ENCODE measurements at regions not wholly inside any gene's neighbourhood (a gene's known extent, or its start where the extent isn't known, plus 50 kb on each side); places are given as distances from the start of the nearest gene placed in this dataset.

DNA sequence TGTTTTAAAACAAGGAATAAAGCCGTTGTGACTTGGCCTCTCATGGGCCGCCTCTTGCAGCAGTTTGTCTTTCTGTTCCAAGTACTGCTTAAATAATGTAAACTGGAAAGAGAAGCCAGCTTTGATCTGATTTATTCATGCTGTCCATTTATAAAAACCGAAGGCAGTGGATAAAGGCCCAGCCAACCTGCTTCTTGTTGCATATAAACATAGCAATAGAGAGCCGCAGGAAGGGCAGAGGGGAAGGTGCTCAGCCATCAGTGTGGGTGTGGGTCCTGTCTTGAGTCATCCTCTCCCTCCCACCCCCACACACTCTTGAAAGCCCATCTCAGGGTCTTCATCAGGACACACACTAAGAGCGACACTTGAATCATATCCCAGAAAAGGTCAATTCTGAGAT, 187.9 kb upstream of the FAM9B start:
- ChIA-PET CTCF (no interaction called here), POLR2A (no interaction called here)
- Histone ChIP-seq H3K27ac (ENCODE audit: low read depth, low read length) (no peak overlapping the region), H3K4me3 (ENCODE audit: low read depth, low read length) (no peak overlapping the region), H3K27me3 (ENCODE audit: control insufficient read depth, insufficient read depth, low read length) (no peaks in the 10 kb centered on the region), H3K9me3 (ENCODE audit: control insufficient read depth, insufficient read depth, low read length) (no peaks in the 10 kb centered on the region; the same call in 1 of the 2 replicates)
- TF ChIP-seq, protein P1, sequence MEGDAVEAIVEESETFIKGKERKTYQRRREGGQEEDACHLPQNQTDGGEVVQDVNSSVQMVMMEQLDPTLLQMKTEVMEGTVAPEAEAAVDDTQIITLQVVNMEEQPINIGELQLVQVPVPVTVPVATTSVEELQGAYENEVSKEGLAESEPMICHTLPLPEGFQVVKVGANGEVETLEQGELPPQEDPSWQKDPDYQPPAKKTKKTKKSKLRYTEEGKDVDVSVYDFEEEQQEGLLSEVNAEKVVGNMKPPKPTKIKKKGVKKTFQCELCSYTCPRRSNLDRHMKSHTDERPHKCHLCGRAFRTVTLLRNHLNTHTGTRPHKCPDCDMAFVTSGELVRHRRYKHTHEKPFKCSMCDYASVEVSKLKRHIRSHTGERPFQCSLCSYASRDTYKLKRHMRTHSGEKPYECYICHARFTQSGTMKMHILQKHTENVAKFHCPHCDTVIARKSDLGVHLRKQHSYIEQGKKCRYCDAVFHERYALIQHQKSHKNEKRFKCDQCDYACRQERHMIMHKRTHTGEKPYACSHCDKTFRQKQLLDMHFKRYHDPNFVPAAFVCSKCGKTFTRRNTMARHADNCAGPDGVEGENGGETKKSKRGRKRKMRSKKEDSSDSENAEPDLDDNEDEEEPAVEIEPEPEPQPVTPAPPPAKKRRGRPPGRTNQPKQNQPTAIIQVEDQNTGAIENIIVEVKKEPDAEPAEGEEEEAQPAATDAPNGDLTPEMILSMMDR (IDR thresholded peaks at IDR 0.05; ENCODE audit: low read depth, low read length): no peak
- no peak for DNase-seq (ENCODE audit: low read depth, low spot score)

DNA sequence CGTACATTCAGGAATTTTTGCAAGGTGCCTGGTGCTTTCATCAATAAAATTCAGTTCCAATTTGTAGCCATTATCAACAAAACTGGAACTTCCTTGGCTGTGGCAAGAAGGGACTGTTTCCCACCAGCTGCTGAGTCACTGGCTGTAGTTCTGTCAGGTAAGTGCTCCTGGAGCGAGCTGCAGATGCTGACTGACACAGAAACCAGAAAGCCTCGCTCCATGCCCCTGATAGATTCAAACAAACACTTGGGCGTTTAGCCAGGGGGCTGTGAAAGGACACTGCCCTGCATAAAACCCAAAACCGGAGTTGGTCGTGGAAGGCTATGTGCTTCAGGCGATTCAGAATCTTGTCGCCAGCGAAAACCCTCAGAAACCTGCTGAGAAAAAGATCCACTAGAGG, 188.4 kb upstream of the FAM9B start:
- DNase-seq (ENCODE audit: low read depth, low spot score): no peak
- ChIA-PET POLR2A (no interaction called here), CTCF (no interaction called here)
- Histone ChIP-seq H3K27ac (ENCODE audit: low read depth, low read length) (no peak overlapping the region), H3K27me3 (ENCODE audit: control insufficient read depth, insufficient read depth, low read length) (no peaks in the 10 kb centered on the region), H3K9me3 (ENCODE audit: control insufficient read depth, insufficient read depth, low read length) (no peaks in the 10 kb centered on the region; the same call in 1 of the 2 replicates), H3K4me3 (ENCODE audit: low read depth, low read length) (no peak overlapping the region)
- TF ChIP-seq, protein P1 (IDR thresholded peaks at IDR 0.05; ENCODE audit: low read depth, low read length): no peak

DNA sequence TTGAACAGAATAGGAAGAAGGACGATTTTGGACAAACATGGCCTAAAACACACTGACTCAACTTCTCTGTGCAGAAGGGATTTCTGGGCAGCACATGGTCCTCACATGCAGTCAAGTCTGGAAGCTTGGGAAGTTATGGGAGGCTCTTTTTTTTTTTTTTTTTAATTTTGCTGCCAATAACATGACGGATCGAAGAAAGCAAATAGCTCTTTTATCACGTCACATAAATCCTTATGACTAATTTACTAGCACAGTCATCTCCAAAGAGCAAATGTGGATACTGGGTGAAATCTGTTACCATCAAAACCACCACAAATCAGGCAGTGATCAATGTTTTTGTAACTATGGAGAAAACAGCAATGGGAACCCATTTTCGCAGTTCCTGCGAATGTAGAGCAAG, 193.3 kb upstream of the FAM9B start:
- TF ChIP-seq, protein P1 (IDR thresholded peaks at IDR 0.05; ENCODE audit: low read depth, low read length): no peak
- ChIA-PET POLR2A (no interaction called here), CTCF (no interaction called here)
- DNase-seq (ENCODE audit: low read depth, low spot score): no peak
- no peak overlapping the region for H3K4me3 ChIP-seq (ENCODE audit: low read depth, low read length)
- no peak overlapping the region for H3K27ac ChIP-seq (ENCODE audit: low read depth, low read length)
- no peaks in the 10 kb centered on the region for H3K27me3 ChIP-seq (ENCODE audit: control insufficient read depth, insufficient read depth, low read length)
- no peaks in the 10 kb centered on the region for H3K9me3 ChIP-seq (ENCODE audit: control insufficient read depth, insufficient read depth, low read length)

DNA sequence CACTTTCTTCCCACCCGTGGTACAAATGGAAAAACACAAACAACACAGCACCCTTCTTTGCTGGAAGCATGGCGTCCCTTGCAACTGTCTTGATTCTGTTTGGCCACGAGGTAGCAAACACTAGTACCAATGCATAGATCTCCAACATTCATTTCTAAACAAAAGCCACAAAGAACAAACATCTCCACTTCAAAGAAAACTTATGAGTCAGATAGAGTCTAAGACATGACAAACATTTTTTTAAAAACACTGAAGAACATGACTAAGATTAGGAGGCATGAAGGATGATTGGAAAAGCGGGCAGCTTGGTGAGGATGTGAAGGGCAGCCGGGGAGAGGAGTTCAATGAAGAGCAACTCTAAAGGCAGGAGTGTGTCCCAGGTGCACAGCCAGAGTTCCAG, 197.6 kb upstream of the FAM9B start:
- TF ChIP-seq, protein P1 (IDR thresholded peaks at IDR 0.05; ENCODE audit: low read depth, low read length): no peak
- CTCF ChIA-PET: no interaction called here
- Histone ChIP-seq H3K9me3 (ENCODE audit: control insufficient read depth, insufficient read depth, low read length) (no peaks in the 10 kb centered on the region), H3K27ac (ENCODE audit: low read depth, low read length) (no peak overlapping the region), H3K4me3 (ENCODE audit: low read depth, low read length) (no peak overlapping the region), H3K27me3 (ENCODE audit: control insufficient read depth, insufficient read depth, low read length) (no peaks in the 10 kb centered on the region)
- POLR2A ChIA-PET: no interaction called here
- DNase-seq (ENCODE audit: low read depth, low spot score): no peak

DNA sequence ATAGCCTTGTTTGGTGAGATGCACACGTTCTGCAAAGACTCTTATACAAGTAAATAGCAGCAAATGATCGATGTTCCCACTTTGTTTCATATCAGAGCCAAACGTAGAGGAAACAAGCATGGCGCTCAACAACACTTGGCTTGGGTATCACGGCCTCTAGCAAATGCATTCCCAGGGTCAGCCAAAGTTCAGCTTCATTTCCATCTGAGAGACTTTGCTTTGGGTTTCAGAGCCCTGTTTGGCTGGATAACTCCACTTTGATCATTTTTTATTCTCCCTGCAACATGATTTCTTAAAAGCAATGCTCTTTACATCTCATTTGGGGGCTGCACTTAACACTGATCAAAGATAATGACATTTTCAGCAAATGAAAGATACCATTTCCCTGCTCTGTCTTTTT, 199.2 kb upstream of the FAM9B start:
- DNase-seq (ENCODE audit: low read depth, low spot score): no peak
- CTCF ChIA-PET: no interaction called here
- H3K4me3 ChIP-seq (ENCODE audit: low read depth, low read length): no peak overlapping the region
- TF ChIP-seq, protein P1 (IDR thresholded peaks at IDR 0.05; ENCODE audit: low read depth, low read length): no peak
- H3K9me3 ChIP-seq (ENCODE audit: control insufficient read depth, insufficient read depth, low read length): no peaks in the 10 kb centered on the region
- POLR2A ChIA-PET: no interaction called here
- H3K27me3 ChIP-seq (ENCODE audit: control insufficient read depth, insufficient read depth, low read length): no peaks in the 10 kb centered on the region
- H3K27ac ChIP-seq (ENCODE audit: low read depth, low read length): no peak overlapping the region

All from AG04450 (cell line).